ENCODE measurements at regions not wholly inside any gene's neighbourhood (a gene's known extent, or its start where the extent isn't known, plus 50 kb on each side); places are given as distances from the start of the nearest gene placed in this dataset.

DNA sequence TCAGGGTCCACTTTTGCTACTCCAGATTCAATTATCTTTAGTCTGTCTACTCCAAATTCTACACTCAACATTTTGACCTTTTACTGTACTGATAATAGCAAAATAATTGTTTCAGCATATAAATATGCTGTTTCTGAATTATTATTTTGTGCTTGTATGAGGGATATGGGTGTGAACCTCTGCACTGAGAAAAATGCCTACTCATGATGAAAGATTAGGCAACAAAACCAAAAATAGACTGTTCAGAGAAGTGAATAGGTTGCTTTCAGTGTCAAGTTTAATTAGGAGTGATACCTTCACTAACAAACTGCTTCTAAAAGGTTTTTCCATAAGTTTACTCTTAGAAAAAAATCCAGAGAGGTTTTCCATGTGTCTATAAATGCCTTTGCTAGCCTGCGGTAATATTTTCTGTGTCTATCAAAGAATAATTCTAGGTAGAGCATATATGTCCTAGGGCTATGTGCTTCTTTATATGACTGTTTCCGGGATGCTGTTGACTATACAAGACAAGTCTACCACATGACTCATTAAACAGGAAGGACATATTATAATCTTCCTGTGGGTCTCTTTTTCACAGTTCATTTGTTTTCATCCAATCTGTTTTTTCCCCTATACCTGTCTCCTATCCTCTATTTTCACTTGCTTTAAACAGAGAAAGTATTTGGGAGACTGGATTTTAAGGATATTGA lies 218.5 kb upstream of the TTC14 start:
- peaks cover 10% of the 10 kb centered on the region for H3K4me1 Mint-ChIP-seq
- POLR2A ChIA-PET, result no interaction called here
- ATAC-seq (no peak), DNase-seq (ENCODE audit: low spot score) (no peak)
- CTCF ChIA-PET, result no interaction called here
- no peak for TF ChIP-seq E2F4 (CRISPR knock-in tag; IDR thresholded peaks at IDR 0.05; ENCODE audit: borderline replicate concordance, low read depth)
- no peak overlapping the region for H3K4me3 Mint-ChIP-seq
- no peak overlapping the region for H3K27ac Mint-ChIP-seq
- no peaks in the 10 kb centered on the region for H3K27me3 Mint-ChIP-seq (ENCODE audit: low read depth)
- H3K36me3 Mint-ChIP-seq, result no peaks in the 10 kb centered on the region
- no peaks in the 10 kb centered on the region for H3K9me3 Mint-ChIP-seq

GRCh38 chr3:180390313-180390712 lies 211.7 kb upstream of the TTC14 start:
- no peaks in the 10 kb centered on the region for H3K9me3 Mint-ChIP-seq
- H3K4me1 Mint-ChIP-seq, result peaks cover 6% of the 10 kb centered on the region; the same call in 1 of the 2 replicates
- no peaks in the 10 kb centered on the region for H3K27me3 Mint-ChIP-seq (ENCODE audit: low read depth)
- TF ChIP-seq SMAD3 (CRISPR knock-in tag; IDR thresholded peaks at IDR 0.05; ENCODE audit: borderline replicate concordance) (no peak), ETV6 (CRISPR knock-in tag; IDR thresholded peaks at IDR 0.05) (no peak), ZSCAN18 (CRISPR knock-in tag; IDR thresholded peaks at IDR 0.05) (no peak)
- TF ChIP-seq, protein P1, sequence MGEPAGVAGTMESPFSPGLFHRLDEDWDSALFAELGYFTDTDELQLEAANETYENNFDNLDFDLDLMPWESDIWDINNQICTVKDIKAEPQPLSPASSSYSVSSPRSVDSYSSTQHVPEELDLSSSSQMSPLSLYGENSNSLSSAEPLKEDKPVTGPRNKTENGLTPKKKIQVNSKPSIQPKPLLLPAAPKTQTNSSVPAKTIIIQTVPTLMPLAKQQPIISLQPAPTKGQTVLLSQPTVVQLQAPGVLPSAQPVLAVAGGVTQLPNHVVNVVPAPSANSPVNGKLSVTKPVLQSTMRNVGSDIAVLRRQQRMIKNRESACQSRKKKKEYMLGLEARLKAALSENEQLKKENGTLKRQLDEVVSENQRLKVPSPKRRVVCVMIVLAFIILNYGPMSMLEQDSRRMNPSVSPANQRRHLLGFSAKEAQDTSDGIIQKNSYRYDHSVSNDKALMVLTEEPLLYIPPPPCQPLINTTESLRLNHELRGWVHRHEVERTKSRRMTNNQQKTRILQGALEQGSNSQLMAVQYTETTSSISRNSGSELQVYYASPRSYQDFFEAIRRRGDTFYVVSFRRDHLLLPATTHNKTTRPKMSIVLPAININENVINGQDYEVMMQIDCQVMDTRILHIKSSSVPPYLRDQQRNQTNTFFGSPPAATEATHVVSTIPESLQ (CRISPR knock-in tag; IDR thresholded peaks at IDR 0.05), result no peak
- TF ChIP-seq, protein P2, sequence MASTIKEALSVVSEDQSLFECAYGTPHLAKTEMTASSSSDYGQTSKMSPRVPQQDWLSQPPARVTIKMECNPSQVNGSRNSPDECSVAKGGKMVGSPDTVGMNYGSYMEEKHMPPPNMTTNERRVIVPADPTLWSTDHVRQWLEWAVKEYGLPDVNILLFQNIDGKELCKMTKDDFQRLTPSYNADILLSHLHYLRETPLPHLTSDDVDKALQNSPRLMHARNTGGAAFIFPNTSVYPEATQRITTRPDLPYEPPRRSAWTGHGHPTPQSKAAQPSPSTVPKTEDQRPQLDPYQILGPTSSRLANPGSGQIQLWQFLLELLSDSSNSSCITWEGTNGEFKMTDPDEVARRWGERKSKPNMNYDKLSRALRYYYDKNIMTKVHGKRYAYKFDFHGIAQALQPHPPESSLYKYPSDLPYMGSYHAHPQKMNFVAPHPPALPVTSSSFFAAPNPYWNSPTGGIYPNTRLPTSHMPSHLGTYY (CRISPR knock-in tag; IDR thresholded peaks at IDR 0.05), result no peak
- H3K4me3 Mint-ChIP-seq, result no peak overlapping the region
- DNase-seq (ENCODE audit: low spot score) (no peak), ATAC-seq (no peak)
- no peaks in the 10 kb centered on the region for H3K36me3 Mint-ChIP-seq
- no peak overlapping the region for H3K27ac Mint-ChIP-seq
- CTCF ChIA-PET, result no interaction called here
- POLR2A ChIA-PET, result no interaction called here

DNA sequence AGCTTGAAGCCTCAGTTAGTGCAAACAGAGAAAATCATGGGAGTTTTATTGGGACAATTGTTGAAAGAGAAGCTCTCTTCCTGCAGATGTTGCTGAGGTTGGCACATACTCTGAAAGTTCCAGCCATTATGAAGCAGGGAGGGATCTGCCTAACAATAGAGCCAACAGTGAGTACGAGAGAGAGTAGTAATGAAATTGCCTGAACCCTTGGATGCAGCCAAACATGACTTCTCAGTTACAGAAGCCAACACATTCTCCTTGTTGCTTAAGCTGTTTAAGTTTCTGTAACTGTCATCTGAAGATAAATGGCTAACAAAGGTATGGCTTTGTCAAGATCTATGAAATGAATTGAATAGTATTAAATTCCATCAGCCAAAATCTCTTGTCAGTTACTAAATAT lies 211.0 kb upstream of the TTC14 start:
- ATAC-seq, result no peak
- POLR2A ChIA-PET, result no interaction called here

GRCh38 chr3:180401226-180401625 lies 200.7 kb upstream of the TTC14 start:
- Mint-ChIP-seq H3K4me1 (no peaks in the 10 kb centered on the region), H3K36me3 (no peaks in the 10 kb centered on the region), H3K27me3 (ENCODE audit: low read depth) (no peaks in the 10 kb centered on the region), H3K9me3 (no peaks in the 10 kb centered on the region), H3K27ac (no peak overlapping the region), H3K4me3 (no peak overlapping the region)
- no peak for DNase-seq (ENCODE audit: low spot score)
- ATAC-seq, result no peak
- TF ChIP-seq, protein P2 (CRISPR knock-in tag; IDR thresholded peaks at IDR 0.05), result no peak
- TF ChIP-seq ETV6 (CRISPR knock-in tag; IDR thresholded peaks at IDR 0.05), result no peak
- POLR2A ChIA-PET, result no interaction called here
- CTCF ChIA-PET, result no interaction called here

More for the DNA sequence above, 211.0 kb upstream of the TTC14 start:
- H3K27ac Mint-ChIP-seq, result no peak overlapping the region
- no peak for TF ChIP-seq HMGA2 (CRISPR knock-in tag; IDR thresholded peaks at IDR 0.05)
- TF ChIP-seq, protein P3, sequence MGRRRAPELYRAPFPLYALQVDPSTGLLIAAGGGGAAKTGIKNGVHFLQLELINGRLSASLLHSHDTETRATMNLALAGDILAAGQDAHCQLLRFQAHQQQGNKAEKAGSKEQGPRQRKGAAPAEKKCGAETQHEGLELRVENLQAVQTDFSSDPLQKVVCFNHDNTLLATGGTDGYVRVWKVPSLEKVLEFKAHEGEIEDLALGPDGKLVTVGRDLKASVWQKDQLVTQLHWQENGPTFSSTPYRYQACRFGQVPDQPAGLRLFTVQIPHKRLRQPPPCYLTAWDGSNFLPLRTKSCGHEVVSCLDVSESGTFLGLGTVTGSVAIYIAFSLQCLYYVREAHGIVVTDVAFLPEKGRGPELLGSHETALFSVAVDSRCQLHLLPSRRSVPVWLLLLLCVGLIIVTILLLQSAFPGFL (CRISPR knock-in tag; IDR thresholded peaks at IDR 0.05; ENCODE audit: borderline replicate concordance), result no peak
- TF ChIP-seq SP1 (CRISPR knock-in tag; conservative IDR thresholded peaks at IDR 0.05), result no peak
- H3K4me3 Mint-ChIP-seq, result no peak overlapping the region
- H3K4me1 Mint-ChIP-seq, result peaks cover 6% of the 10 kb centered on the region; the same call in 1 of the 2 replicates
- H3K27me3 Mint-ChIP-seq (ENCODE audit: low read depth), result no peaks in the 10 kb centered on the region
- no peak for DNase-seq (ENCODE audit: low spot score)
- CTCF ChIA-PET, result no interaction called here
- no peaks in the 10 kb centered on the region for H3K36me3 Mint-ChIP-seq
- no peaks in the 10 kb centered on the region for H3K9me3 Mint-ChIP-seq

Measured in WTC11 (cell line).